HG03045 (cell line): ENCODE measurements at regions not wholly inside any gene's neighbourhood (a gene's known extent, or its start where the extent isn't known, plus 50 kb on each side); places are given as distances from the start of the nearest gene placed in this dataset.

ENCODE experiments used
- ATAC-seq: cut with Tn5 transposase; IDR thresholded peaks from one replicate; pipeline ENCODE4 v1.9.1; 2021; ENCODE audit warnings: mild to moderate bottlenecking, moderate library complexity; ENCODE audit not compliant: unreplicated experiment

- no peak for ATAC-seq
These were observed 84.3 kb upstream of the ZNF516 start for GRCh38 chr18:76579301-76579695.

- no peak for ATAC-seq
These were observed 83.7 kb upstream of the ZNF516 start for GRCh38 chr18:76578571-76579300.

- no peak for ATAC-seq
These were observed 78.4 kb upstream of the ZNF516 start for GRCh38 chr18:76573325-76574025.

- no peak for ATAC-seq
These were observed 77.6 kb upstream of the ZNF516 start for GRCh38 chr18:76572518-76573247.

GRCh38 chr18:76571689-76572088 is 76.6 kb upstream of the ZNF516 start:
- ATAC-seq: no peak

- no peak for ATAC-seq
These were observed 75.8 kb upstream of the ZNF516 start for GRCh38 chr18:76570856-76571255.

GRCh38 chr18:76569644-76570419 is 74.8 kb upstream of the ZNF516 start:
- no peak for ATAC-seq

GRCh38 chr18:76568731-76569130 is 73.7 kb upstream of the ZNF516 start:
- no peak for ATAC-seq

GRCh38 chr18:76567835-76568445 is 72.9 kb upstream of the ZNF516 start:
- no peak for ATAC-seq

- no peak for ATAC-seq
These were observed 71.9 kb upstream of the ZNF516 start for GRCh38 chr18:76566987-76567386.

GRCh38 chr18:76565238-76566173 is 70.5 kb upstream of the ZNF516 start:
- no peak for ATAC-seq

GRCh38 chr18:76564655-76565237 is 69.7 kb upstream of the ZNF516 start:
- ATAC-seq: no peak

GRCh38 chr18:76564117-76564516 is 69.1 kb upstream of the ZNF516 start:
- no peak for ATAC-seq

GRCh38 chr18:76562286-76563122 is 67.5 kb upstream of the ZNF516 start:
- ATAC-seq: no peak

GRCh38 chr18:76558881-76559667 is 64.0 kb upstream of the ZNF516 start:
- ATAC-seq: no peak

- no peak for ATAC-seq
These were observed 62.1 kb upstream of the ZNF516 start for GRCh38 chr18:76557026-76557575.

GRCh38 chr18:76554547-76555222 is 59.6 kb upstream of the ZNF516 start:
- ATAC-seq: no peak
